Fibroblast of mammary gland (primary cell): ENCODE measurements at regions not wholly inside any gene's neighbourhood (a gene's known extent, or its start where the extent isn't known, plus 50 kb on each side); places are given as distances from the start of the nearest gene placed in this dataset.

Source experiments
- DNase-seq: peaks from one replicate; pipeline ENCODE4 v3.0.0-alpha.2; 2010; ENCODE audit warnings: low read depth
- H3K4me3 ChIP-seq: 2 replicates; pipeline ENCODE4 v1.5.1; 2011; ENCODE audit warnings: low read depth, mild to moderate bottlenecking, low read length, moderate library complexity; ENCODE audit not compliant: control insufficient read depth
- CTCF ChIP-seq: conservative IDR thresholded peaks from 2 replicates; pipeline ENCODE4 v1.5.1; 2011; ENCODE audit warnings: low read depth, low read length, inconsistent platforms; ENCODE audit not compliant: control insufficient read depth, insufficient read depth

- TF ChIP-seq CTCF, result no peak
- no peak for DNase-seq
- no peak overlapping the region for H3K4me3 ChIP-seq
Measured at GRCh38 chr4:56271131-56271530, 116.2 kb downstream of the AASDH start.

GRCh38 chr4:56267558-56267957, 119.7 kb downstream of the AASDH start:
- no peak overlapping the region for H3K4me3 ChIP-seq
- DNase-seq, result no peak
- no peak for TF ChIP-seq CTCF

GRCh38 chr4:56264873-56265272, 122.4 kb downstream of the AASDH start:
- no peak overlapping the region for H3K4me3 ChIP-seq
- TF ChIP-seq CTCF, result no peak
- DNase-seq, result no peak

GRCh38 chr4:56261027-56261426, 126.3 kb downstream of the AASDH start:
- no peak overlapping the region for H3K4me3 ChIP-seq
- no peak for DNase-seq
- TF ChIP-seq CTCF, result no peak

GRCh38 chr4:56260320-56260719, 127.0 kb downstream of the AASDH start:
- DNase-seq, result no peak
- TF ChIP-seq CTCF, result no peak
- no peak overlapping the region for H3K4me3 ChIP-seq

- no peak for TF ChIP-seq CTCF
- no peak for DNase-seq
- H3K4me3 ChIP-seq, result no peak overlapping the region
Measured at GRCh38 chr4:56259655-56260054, 127.6 kb downstream of the AASDH start.

- TF ChIP-seq CTCF, result no peak
- peak; percentile 2 for DNase-seq
- no peak overlapping the region for H3K4me3 ChIP-seq
Measured at GRCh38 chr4:56255820-56256219, 131.5 kb downstream of the AASDH start.
